Suprapubic skin (tissue), 4 donors: ENCODE measurements at regions not wholly inside any gene's neighbourhood (a gene's known extent, or its start where the extent isn't known, plus 50 kb on each side); places are given as distances from the start of the nearest gene placed in this dataset.

Source experiments
- DNase-seq, 2 donors: peaks; one replicate each; pipeline ENCODE4 v3.0.0-alpha.2; 2019; ENCODE audit warnings: low spot score in 2 of 2
- H3K27ac ChIP-seq: fragments of 200-600 bp; sonication (generic); one replicate; pipeline ENCODE4 v1.5.1; 2019
- H3K27me3 ChIP-seq: fragments of 200-600 bp; sonication (generic); one replicate; pipeline ENCODE4 v1.5.1; 2019
- H3K36me3 ChIP-seq: fragments of 200-600 bp; sonication (generic); one replicate; pipeline ENCODE4 v1.5.1; 2019
- H3K4me1 ChIP-seq: fragments of 200-600 bp; sonication (generic); one replicate; pipeline ENCODE4 v1.5.1; 2019
- H3K4me3 ChIP-seq: fragments of 200-600 bp; sonication (generic); one replicate; pipeline ENCODE4 v1.5.1; 2019; ENCODE audit warnings: mild to moderate bottlenecking
- H3K9me3 ChIP-seq: fragments of 200-600 bp; sonication (generic); one replicate; pipeline ENCODE4 v1.5.1; 2019
- EP300 ChIP-seq: sonication (generic); formaldehyde crosslinking; IDR thresholded peaks from one replicate; pipeline ENCODE4 v1.6.1; 2017; ENCODE audit warnings: antibody characterized with exemption
- POLR2A ChIP-seq, 2 donors: fragments of 450-650 bp; IDR thresholded peaks; one replicate each; pipeline ENCODE4 v1.6.1; 2017; ENCODE audit warnings: antibody characterized with exemption in 2 of 2, mild to moderate bottlenecking in 2 of 2, moderate library complexity in 2 of 2
- POLR2AphosphoS5 ChIP-seq, 3 donors: sonication (generic); formaldehyde crosslinking; IDR thresholded peaks; one replicate each; pipeline ENCODE4 v1.6.1; 2017; ENCODE audit warnings: antibody characterized with exemption in 3 of 3
- WGBS: methylation state at CpG from one replicate; pipeline ENCODE4 v1.1.5; 2018; 5-methylcytosine and 5-hydroxymethylcytosine counted together
- TF ChIP-seq, protein P1 (sequence below), 2 donors: fragments of 200-600 bp in 1 of 2; fragments of 450-650 bp in 1 of 2; sonication (generic) in 1 of 2; IDR thresholded peaks; one replicate each; pipeline ENCODE4 v1.5.1; 2016 to 2019; ENCODE audit warnings: antibody characterized with exemption in 2 of 2, mild to moderate bottlenecking in 1 of 2, moderate library complexity in 1 of 2

DNA sequence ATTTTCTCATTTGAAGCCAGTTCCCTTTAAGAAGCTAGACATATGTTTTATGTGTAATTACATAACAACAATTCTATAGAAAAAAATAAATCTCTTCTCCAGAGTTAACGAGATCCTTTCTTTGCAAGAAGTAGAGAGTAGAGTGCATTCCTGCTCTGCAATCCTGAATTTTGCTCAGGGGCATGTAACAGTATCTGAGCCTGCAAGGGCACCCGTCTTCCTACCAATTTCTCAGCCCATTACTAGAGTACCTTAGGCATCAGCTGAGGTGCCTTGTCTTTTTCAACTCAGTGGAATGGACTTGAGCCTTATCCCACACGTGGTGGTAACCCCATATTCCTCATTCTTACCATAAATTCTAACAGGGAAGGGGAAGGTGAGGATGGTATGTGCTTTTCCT lies 205.9 kb downstream of the IKZF2 start:
- no peaks in the 10 kb centered on the region for H3K36me3 ChIP-seq
- TF ChIP-seq POLR2A (IDR thresholded peaks at IDR 0.05) (no peak), POLR2AphosphoS5 (IDR thresholded peaks at IDR 0.05) (no peak), EP300 (no peak)
- TF ChIP-seq, protein P1, sequence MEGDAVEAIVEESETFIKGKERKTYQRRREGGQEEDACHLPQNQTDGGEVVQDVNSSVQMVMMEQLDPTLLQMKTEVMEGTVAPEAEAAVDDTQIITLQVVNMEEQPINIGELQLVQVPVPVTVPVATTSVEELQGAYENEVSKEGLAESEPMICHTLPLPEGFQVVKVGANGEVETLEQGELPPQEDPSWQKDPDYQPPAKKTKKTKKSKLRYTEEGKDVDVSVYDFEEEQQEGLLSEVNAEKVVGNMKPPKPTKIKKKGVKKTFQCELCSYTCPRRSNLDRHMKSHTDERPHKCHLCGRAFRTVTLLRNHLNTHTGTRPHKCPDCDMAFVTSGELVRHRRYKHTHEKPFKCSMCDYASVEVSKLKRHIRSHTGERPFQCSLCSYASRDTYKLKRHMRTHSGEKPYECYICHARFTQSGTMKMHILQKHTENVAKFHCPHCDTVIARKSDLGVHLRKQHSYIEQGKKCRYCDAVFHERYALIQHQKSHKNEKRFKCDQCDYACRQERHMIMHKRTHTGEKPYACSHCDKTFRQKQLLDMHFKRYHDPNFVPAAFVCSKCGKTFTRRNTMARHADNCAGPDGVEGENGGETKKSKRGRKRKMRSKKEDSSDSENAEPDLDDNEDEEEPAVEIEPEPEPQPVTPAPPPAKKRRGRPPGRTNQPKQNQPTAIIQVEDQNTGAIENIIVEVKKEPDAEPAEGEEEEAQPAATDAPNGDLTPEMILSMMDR (IDR thresholded peaks at IDR 0.05): no peak

DNA sequence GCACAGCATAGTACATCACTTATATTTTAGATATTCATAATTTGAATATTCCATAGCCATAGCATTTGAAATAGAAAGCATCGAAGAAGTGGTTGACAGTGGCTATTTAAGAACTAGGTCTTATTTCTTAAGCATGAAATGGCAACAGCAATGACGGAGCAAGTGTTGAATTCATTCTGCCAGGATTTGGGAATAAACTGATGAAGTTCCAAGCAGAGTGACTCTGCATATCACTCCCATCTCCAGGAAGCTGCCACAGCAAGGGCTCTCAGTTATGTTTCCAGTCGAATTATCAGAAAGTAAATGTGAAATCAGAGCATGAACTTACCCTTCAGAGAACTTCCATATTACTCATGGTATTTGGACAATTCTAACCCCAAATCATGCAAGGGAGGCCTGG lies 208.1 kb downstream of the IKZF2 start:
- Histone ChIP-seq H3K4me1 (peaks cover 12% of the 10 kb centered on the region), H3K27ac (no peak overlapping the region), H3K4me3 (no peak overlapping the region), H3K36me3 (no peaks in the 10 kb centered on the region), H3K27me3 (no peaks in the 10 kb centered on the region), H3K9me3 (no peaks in the 10 kb centered on the region)
- 65% methylated on average over 3 of the region's 3 CpGs for WGBS
- no peak for DNase-seq
- TF ChIP-seq EP300 (no peak), POLR2AphosphoS5 (IDR thresholded peaks at IDR 0.05) (no peak), POLR2A (IDR thresholded peaks at IDR 0.05) (no peak)
- TF ChIP-seq, protein P1 (IDR thresholded peaks at IDR 0.05): no peak

More for the DNA sequence above, 205.9 kb downstream of the IKZF2 start:
- no peak overlapping the region for H3K4me3 ChIP-seq
- no peak for DNase-seq
- no peak overlapping the region for H3K27ac ChIP-seq
- H3K9me3 ChIP-seq: no peaks in the 10 kb centered on the region
- H3K27me3 ChIP-seq: no peaks in the 10 kb centered on the region
- WGBS: 39% methylated on average over 3 of the region's 3 CpGs
- H3K4me1 ChIP-seq: peaks cover 8% of the 10 kb centered on the region

DNA sequence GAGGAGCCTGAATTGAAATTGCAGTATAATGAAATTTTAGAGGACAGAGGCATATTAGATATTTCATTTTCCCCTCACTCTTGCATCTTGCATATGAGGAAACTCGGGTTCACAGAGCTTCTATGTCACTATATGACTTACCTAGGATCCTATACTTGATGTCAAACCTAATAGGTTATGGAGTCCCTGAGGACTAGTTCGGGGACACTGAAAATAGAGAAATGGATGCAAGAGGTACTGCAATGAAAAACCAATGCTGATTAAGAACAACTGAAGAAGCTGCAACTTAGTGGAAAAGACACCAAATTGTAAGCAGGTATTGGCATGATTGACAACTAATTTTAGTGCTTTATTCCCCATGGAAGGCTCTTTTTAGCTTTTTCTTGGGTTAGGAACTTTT lies 210.1 kb downstream of the IKZF2 start:
- peaks cover 17% of the 10 kb centered on the region for H3K4me1 ChIP-seq
- H3K36me3 ChIP-seq: no peaks in the 10 kb centered on the region
- no peak for DNase-seq
- TF ChIP-seq, protein P1 (IDR thresholded peaks at IDR 0.05): no peak
- TF ChIP-seq EP300: no peak
- no peak for TF ChIP-seq POLR2A (IDR thresholded peaks at IDR 0.05)
- no peak for TF ChIP-seq POLR2AphosphoS5 (IDR thresholded peaks at IDR 0.05)
- H3K4me3 ChIP-seq: no peak overlapping the region
- 60% methylated on average over 2 of the region's 2 CpGs for WGBS
- H3K27ac ChIP-seq: no peak overlapping the region
- H3K9me3 ChIP-seq: no peaks in the 10 kb centered on the region
- H3K27me3 ChIP-seq: no peaks in the 10 kb centered on the region

DNA sequence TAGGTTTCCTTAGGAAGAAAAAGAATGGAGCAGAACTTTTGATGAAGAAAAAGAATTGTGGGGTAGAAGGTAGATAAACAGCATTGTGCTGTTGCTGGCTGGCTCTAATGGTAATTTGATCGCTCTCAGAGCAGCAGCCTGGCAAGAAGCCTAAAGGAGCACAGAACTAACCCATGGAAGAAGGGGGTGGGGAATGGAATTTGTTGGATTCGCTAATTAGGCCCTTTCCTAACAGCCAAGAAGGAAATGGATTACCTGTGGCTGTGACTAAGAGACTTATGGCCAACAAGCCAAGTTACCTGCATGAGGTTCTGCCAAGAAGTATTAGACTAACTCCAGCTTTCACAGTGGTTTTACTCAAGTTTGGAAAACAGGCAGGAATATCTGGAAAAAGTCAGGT lies 210.6 kb downstream of the IKZF2 start:
- Histone ChIP-seq H3K9me3 (no peaks in the 10 kb centered on the region), H3K27me3 (no peaks in the 10 kb centered on the region), H3K4me3 (no peak overlapping the region), H3K36me3 (no peaks in the 10 kb centered on the region), H3K27ac (no peak overlapping the region), H3K4me1 (peaks cover 18% of the 10 kb centered on the region)
- no peak for DNase-seq
- TF ChIP-seq POLR2A (IDR thresholded peaks at IDR 0.05) (no peak), EP300 (no peak), POLR2AphosphoS5 (IDR thresholded peaks at IDR 0.05) (no peak)
- WGBS: 16% methylated on average over 2 of the region's 2 CpGs

DNA sequence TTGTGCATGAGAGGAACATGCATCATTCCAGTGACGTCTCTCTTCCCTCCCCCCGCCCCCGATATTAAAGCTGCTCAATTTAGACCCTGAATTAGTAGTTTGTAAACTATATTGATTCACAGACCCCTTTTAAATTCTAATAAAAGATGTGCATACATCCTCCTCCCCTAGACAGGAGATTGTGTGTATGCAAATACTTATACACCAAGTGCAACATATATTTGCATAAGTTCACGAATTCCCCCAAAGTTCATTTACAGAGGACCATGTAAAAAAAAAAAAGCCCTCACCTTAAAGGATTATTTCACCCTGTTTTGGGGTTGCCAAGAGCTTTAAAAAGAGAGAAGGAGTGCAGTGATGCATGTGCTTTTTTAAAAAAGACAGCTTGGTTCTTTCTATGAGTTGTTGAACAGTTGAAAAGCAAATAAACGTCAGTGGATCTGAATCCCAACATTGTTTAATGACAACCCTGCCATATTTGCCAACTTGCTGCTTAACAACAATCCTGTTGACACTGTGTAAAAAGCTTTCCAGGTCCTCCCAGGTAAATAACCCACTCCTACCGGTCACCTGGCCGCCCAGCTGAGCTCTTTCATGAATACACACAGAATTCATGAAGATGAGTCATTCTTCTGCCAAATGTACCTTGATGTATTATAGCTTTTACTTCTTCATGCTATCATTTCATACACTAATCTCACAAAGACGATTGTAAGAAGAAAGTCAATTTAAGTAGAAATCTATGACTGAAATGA lies 211.5 kb downstream of the IKZF2 start:
- DNase-seq: no peak
- Histone ChIP-seq H3K4me1 (peaks cover 18% of the 10 kb centered on the region), H3K9me3 (no peaks in the 10 kb centered on the region), H3K27ac (no peak overlapping the region), H3K4me3 (no peak overlapping the region), H3K36me3 (no peaks in the 10 kb centered on the region), H3K27me3 (no peaks in the 10 kb centered on the region)
- TF ChIP-seq POLR2AphosphoS5 (IDR thresholded peaks at IDR 0.05) (no peak), POLR2A (IDR thresholded peaks at IDR 0.05) (no peak), EP300 (no peak)
- TF ChIP-seq, protein P1 (IDR thresholded peaks at IDR 0.05): no peak
- 55% methylated on average over 8 of the region's 8 CpGs for WGBS
